Femur (tissue), 1 donor: ENCODE measurements at regions not wholly inside any gene's neighbourhood (a gene's known extent, or its start where the extent isn't known, plus 50 kb on each side); places are given as distances from the start of the nearest gene placed in this dataset.

ENCODE experiments used
- DNase-seq: peaks from one replicate; pipeline ENCODE4 v3.0.0-alpha.2; 2017

DNA sequence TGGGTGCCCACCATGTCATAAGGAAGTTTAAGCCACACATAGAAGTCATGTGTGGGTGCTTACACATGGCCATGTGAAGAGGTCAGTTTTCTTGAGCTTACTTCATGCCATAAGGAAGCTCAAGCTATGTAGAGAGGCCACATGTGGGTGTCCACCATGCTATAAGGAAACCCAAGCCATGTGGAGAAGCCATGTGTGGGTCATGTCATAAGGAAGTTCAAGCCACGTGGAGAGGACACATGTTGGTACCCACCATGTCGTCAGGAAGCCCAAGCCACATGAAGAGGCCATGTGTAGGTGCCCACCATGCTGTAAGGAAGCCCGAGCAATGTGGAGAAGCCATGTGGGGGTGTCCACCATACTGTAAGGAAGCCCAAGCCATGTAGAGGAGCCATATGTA, 1089.2 kb upstream of the AUTS2 start:
- DNase-seq = no peak

DNA sequence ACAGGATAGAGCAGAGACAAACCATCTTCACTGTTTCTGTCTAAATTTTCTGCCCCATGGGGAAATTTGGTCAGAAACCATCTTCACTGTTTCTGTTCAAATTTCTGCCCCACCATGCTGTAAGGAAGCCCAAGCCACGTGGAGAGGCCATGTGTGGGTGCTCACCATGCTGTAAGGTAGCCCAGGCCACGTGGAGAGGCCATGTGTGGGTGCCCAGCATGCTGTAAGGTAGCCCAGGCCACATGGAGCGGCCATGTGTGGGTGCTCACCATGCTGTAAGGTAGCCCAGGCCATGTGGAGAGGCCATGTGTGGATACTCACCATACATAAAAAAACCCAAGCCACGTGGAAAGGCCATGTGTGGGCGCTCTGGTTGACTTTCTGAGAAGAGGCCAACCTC, 1088.7 kb upstream of the AUTS2 start:
- no peak for DNase-seq

DNA sequence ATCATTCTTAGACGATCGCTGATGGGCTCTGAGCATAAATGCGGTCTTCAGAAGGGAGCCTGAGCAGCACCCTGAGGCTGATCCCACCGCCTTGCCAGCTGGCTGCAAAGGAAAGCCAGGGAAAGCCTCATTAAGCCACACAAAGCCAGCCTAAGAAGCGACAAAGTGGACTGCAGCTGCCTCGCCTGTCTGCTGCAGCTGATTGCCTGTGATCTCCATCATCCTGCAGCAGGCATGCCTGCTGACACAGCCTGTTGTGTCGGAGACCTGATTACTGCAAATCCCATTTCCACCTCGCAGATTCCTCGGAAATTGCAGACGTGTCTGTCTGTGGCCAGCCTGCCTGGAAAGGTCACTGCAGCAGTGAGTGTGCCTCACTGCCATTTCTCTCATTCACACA, 1087.0 kb upstream of the AUTS2 start:
- peak; percentile 27 for DNase-seq

DNA sequence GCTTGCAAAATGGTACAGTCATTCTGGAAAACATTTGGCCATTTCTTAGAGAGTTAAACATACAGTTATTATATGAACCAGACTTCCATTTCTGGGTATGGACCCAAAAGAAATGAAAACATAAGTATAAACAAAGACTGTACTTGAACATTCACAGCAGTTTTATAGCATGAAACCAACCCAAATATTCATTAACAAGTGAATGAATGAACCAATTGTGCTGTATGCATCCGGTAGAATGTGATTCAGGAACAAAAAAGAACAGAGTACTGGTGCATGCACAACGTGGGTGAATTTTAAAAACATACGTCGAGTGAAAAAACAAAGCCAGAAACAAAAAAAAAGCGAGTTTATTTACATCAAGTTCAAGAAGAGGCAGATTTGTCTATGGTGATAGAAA, 1085.8 kb upstream of the AUTS2 start:
- no peak for DNase-seq

DNA sequence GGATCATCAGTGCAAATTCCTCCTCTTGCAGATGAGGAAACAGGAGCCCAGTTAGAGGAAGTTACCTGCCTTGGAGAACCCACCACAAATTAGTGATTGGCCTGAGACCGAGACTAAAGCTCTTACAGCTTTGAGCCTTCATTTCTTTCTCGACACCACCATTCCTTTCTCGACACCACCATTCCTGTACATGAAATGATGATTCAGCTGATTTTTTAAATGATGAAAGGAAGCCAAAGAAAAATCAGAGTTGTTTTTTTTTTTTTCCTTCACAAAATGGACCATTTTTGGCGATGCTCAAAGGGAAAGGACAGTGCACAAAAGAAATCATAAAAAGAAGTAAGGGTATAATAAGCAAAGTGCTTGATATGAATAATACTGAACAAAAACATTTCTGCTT, 1080.2 kb upstream of the AUTS2 start:
- no peak for DNase-seq

DNA sequence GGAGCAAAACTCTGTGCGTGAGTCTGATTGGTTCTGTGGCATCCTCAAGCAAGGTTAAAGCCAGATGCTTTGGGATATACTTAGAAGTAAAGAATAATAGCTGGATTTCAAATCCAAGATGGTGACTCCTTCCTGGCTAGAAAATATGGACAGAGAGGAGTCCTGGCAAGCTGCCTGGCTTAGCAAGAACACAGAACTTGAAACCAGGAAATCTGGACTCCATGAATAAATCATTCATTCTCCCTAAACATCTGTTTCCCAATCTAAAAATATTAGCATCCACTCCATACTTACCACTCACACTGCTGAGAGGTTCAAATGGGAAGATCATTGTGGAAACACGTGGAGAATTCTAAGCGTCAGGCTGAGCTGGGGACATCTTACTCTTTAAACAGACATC, 1074.1 kb upstream of the AUTS2 start:
- no peak for DNase-seq

DNA sequence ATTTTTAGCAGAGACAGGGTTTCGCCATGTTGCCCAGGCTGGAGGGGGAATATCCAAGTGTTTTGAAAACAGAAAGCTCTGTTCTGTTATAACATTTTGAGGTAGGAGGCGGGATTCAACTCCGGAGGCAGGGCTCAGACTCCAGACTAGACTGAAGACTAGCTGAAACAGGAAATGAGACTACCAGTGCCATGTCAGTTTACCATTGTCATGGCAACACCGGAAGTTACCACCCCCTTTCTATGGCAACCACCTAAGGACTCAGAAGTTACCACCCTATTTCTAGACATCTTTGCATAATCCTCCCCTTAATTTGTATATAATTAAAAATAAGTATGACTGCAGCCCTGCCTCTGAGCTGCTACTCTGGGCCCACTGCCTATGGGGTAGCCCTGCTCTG, 1069.1 kb upstream of the AUTS2 start:
- no peak for DNase-seq

DNA sequence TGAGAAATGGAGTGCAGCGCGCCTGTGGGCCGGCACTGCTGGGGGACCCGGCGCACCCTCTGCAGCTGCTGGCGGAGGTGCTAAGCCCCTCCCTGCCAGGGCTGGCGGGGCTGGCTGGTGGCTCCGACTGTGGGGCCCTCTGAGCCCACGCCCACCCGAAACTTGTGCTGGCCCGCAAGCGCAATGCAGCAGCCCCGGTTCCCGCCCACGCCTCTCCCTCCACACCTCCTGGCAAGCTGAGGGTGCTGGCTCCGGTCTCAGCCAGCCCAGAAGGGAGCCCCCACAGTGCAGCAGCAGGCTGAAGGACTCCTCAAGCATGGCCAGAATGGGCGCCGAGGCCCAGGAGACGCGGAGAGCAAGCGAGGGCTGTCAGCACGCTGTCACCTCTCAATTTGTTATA, 1063.0 kb upstream of the AUTS2 start:
- DNase-seq = no peak

DNA sequence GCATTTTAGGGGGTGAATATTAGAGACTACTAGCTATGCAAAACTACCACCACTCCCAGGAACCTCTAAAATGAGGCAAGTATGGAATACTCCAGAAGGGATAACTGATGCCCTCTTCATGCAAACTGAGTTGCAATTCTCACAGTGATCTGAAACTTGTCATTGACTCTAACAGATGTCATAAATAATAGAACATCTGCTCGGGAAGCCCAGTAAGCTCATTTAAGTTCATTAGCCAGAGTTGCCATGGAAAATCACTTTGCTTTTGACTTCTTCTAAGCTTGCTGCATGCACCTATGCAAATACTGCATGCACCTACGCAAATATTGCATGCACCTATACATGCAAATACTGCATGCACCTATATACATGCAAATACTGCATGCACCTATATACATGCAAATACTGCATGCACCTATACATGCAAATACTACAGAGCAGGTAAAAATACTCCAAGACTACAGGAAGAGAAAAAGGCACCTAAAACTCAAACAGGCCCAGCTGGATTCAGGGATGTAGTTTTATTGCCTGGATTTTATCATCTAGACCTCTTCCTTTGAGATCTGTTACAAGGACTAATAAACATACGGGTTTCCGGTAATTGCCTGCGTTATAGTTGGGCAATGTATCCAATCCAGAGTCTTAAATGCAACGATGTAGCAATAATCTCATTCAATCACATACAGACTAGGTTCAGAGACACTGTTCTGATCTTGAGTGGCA, 1061.1 kb upstream of the AUTS2 start:
- no peak for DNase-seq

DNA sequence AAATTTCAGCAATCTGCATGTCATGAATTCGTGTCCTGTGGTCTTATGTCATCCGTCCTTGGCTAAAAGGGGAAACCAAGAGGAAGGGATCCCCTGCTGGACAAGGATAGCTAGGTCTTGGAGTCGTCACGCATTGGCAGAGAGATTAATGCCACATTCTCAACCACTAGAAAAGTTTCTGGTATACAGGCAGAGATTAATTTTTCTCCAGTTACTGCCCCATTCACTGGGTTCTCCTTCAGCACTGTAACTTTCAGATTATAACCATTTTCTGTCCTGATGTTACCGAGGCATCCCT, 1060.6 kb upstream of the AUTS2 start:
- DNase-seq = no peak

DNA sequence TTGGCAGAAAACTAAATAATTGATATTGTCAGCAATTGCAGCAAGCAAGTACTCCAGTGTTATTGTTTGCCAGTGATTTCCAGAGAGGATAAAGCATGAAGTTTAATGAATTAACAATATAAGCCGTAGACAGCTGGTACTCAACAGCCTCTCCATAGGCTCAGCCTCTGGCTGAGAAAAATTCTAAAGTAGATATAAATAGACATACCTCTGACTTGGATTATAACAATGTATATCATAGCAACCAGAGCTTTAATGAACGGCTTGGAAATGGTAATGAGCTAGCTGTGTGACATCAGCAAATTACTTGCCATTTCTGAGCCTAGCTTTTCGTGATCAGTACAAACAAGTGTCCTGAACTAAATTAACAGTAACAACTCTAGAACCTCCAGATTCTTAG, 1055.4 kb upstream of the AUTS2 start:
- no peak for DNase-seq

DNA sequence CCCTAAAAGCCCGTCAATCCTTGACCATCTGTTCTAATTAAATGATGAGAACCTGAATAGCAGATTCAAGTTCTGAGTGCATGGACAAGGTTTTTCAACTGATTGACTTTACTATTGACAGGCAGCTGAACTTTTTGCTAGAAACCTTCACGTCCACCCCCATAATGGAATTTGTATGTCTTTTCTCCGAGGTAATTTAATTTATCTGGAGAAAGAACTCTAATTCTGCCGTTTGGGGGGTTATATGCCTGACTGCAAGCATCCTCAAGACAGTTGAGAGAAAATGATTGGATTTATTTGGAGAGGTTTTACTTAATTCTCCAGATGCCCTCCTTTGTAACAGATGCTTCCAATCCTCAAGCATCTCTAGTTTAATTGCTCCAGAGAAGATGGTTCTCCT, 1053.4 kb upstream of the AUTS2 start:
- DNase-seq = no peak

DNA sequence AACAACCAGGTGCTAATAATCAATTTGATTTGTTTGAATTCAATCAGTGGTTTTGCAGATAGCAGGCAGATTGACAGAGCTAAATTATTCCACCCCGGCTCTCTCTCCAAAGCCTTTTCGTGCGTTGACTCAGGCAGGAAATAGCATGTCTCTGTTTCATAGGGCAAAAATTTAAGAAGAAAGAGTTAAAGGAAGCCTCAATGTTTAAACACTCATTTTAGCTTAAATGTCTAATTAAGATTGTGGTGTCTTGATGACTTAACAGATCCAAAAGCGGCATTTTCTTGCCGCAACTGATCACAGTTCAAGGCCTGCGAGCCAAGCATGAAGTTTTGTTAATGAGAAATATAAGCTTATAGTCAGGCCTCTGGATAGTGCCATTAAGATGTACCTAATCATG, 1051.1 kb upstream of the AUTS2 start:
- DNase-seq = no peak

DNA sequence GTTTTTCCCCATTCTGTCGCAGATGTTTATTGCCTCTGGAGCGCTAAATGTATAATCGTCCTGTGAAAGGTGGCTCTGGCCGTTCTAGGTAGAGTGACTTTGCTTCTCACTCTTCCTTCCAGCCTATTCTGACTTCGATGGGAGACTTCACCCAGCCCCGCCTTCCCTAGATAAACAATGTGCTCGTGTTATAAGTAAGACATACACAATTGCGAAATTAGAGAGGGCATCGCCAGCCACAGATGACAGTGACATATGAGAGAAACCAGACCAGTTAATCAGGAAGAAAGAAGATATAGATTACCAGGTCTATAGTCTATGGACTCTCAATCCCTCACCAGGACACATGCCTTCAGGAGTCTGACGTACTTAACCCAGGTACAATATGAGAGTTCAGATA, 1050.5 kb upstream of the AUTS2 start:
- no peak for DNase-seq

DNA sequence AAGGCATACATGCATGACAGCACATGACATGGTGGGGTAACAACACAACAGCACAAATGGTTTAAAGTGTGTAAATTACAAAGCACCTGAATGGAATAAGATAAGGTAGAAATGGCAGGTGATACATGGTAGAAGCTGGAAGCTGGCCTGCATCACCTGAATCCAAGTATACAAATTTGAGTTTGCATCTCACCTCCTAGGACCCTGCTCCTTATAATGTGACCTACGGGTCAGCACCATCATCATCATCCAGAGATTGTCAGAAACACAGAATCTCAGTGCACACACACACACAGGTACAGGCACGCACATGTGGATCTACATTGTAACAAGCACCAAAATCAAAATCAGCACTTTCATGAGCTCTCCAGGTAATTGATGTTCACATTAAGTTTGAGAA, 1048.2 kb upstream of the AUTS2 start:
- DNase-seq = no peak

DNA sequence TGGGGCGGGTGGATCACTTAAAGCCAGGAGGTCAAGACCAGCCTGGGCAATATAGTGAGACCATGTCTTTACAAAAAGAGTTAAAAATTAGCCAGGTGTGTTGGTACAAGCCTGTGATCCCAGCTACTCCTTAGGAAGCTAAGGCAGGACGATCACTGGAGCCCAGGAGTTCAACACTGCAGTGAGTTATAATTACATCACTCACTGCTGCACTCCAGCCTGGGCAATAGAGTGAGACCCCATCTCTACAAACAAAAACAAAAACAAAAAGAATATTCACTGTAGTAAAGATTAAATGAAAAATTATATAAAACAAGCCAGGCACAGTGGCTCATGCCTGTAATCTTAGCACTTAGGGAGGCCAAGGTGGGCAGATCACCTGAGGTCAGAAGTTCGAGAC, 1047.6 kb upstream of the AUTS2 start:
- DNase-seq = no peak

DNA sequence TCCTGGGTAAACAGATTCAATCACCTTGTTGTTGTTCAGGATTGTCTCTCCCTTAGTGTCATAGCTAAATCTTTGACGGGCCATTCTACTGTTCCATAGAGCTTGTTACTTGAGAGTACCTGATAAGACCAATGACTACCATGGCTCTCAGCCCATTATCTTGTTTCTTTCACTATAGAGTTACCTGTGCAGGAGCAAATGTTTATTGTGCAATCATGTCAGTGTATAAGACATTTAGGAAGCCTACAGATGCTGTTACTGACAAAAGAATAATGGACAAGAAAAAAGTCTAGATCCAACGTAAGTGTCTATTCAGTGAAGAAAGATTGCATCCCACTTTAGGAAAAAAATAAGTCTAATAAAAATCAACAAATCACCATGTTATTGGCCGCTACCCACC, 1041.7 kb upstream of the AUTS2 start:
- DNase-seq = no peak

DNA sequence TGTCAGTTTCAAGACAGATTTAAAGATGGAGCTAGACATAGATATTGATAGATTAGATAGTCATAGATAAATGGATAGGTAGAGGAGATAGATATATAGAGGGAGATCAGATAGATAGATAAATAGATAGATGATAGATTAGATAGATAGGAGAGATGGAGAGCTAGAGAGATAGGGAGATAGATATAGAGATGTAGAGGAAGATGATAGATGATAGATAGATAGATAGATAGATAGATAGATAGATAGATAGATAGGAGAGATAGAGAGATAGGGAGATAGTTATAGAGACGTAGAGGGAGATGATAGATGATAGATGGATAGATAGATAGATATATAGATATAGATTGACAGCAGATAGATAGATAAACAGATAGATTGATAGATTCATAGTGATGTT, 1038.8 kb upstream of the AUTS2 start:
- no peak for DNase-seq

DNA sequence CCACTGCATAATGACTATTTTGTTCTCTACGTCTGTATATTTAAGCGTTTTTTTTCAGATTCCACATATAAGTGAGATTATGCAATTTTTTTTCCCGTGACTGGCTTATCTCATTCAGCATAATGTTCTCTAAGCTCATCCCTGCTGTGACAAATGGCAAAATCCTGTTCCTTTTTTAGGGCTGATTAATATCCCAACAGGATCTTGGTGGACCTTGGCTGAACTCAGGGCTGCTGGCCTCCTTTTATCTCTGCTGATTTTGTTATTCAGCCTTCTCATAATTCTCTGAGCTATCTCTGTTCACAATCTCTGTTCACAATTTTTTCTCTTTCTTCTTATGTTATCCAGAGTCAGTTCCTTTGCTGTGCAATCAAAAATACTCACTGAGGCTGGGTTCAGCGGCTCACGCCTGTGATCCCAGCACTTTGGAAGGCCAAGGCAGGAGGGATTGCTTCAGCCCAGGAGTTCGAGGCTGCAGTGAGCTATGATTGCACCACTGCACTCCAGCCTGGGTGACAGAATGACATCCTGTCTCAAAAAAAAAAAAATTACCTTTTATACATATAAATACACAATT, 1035.9 kb upstream of the AUTS2 start:
- DNase-seq = no peak

DNA sequence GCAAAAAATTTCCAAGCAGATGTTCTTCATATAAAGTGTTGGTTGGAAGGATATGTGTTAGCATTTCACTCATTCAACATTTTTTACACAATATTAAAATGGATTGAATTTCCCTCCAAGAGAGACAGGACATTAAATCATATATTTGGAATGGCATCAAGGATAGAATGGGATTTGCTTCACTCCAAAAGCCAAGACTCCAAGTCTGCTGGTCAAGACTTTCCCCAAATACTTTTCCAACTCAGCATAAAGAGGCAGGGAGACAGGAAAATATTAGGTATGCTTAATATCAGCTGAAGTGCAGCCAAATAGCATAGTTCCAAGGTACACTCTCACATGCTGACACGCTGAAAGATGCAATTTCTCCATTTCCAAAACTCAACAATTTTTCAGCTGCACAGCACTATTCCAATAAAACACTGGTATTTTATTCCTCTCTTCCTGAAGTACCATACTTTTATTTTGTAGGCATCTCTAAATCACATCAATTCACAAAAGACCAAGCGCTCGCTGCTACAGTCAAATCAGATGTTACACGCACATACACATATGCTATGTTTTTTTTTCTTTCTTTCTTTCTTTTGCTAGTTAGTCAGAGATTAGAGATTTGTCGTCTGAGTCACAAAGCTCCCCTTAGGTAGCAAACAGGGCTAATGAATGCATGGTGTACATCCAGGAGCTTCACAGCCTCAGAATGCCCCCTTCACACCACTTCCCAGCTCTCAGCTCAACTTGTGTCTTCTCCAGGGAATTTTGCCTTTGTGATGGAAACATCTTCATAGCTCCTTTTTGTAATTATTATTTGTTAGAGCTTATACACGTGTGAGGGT, 1033.8 kb upstream of the AUTS2 start:
- peak; percentile 32 for DNase-seq

DNA sequence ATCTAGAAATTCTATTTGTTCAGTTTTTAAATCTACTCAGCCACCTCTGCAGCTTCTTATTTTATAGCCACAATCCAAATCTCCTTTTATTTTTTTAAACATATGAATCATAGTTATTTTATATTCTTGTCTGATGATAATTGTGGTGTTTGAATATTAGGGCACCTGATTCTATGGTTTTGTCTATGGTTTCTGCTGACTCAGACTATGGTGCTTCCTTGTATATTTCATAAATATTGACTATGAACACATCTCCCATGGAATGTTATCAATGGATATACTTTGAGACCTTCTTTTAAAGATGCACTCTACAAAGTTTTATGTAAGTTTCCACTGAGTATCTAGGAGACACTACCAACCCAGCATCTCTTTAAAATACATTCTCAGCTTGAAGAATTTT, 1027.0 kb upstream of the AUTS2 start:
- no peak for DNase-seq

DNA sequence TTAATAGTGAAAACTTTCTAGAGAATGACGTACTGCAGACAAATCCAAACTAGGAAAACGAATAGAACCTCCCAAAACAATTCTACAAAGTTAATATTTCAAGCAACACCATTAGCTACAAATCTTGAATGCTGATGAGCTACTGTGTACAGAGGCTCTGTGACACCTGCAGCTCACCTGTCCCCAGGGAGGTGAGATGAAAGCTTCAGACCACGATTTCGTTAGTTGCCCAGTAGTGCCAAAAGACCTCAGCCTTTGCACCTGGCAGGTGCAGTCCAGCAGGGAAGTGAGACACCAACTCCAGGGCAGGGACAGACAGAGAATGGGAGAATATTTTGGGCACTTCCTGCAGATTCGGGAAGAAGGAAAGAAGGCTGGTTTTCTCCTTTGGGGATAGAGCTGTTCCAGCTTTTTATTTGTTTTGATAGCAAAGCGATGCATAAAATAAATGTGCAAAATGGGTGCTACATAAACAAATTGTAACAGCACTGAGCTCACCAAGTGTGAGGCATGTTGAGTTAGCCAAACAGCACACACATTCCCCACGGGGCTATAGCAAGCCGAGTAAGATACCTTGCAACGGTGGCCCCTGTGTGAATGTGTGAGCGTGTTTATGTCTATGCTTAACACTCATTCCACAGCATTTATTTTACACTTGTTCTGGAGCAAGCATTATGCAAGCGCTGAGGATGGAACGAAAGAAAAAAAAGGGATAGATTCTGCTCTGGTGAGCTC, 1024.8 kb upstream of the AUTS2 start:
- DNase-seq = no peak

DNA sequence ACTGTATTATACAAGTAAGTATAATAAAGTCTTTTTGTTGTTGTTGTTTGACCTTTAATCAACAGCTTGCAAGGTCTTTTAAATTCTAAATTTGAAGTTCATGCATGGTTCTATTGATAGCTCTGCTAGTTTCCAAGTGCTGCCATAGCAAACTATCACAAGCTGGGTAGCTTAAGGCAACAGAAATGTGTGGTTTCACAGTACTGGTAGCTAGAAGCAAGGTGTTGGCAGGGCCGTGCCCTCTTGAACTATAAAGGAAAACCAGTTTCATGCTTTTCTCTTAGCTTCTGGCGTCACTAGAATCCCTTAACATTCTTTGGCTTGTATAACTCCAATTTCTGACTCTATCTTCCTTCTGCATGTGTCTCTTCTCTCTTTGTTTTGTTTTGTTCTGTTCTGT, 1021.9 kb upstream of the AUTS2 start:
- DNase-seq = no peak

DNA sequence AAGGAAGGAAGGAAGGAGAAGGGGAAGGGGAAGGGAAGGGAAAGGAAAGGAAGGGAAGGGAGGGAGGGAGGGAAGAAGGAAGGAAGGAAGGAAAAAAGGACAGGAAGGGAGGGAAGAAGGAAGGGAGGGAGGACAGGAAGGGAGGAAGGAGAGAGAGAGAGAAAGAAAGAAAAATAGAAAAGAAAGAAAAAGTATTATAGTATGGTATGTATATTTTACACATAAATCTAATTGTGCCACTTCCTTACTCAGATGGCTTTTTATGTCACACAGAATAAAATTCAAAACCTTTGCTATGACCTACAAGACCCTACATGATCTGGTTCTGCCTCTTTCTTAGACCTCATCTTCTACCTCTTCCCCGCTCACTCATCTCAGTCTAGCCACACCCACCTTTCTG, 1016.9 kb upstream of the AUTS2 start:
- no peak for DNase-seq
